HFF-Myc (cell line): ENCODE measurements at regions not wholly inside any gene's neighbourhood (a gene's known extent, or its start where the extent isn't known, plus 50 kb on each side); places are given as distances from the start of the nearest gene placed in this dataset.

Experiments used
- DNase-seq: peaks from one replicate; pipeline ENCODE4 v3.0.0-alpha.2; 2011; ENCODE audit warnings: low read depth; ENCODE audit errors: extremely low read depth
- H3K4me3 ChIP-seq: replicated peaks from 2 replicates; pipeline ENCODE4 v1.5.1; 2011; ENCODE audit warnings: low read depth, mild to moderate bottlenecking, control low read depth, low read length
- TF ChIP-seq, protein P1 (sequence below): IDR thresholded peaks from 2 replicates; pipeline ENCODE4 v1.5.1; 2012; ENCODE audit warnings: mild to moderate bottlenecking, low read depth, low read length, control low read depth; ENCODE audit errors: missing control alignments

DNA sequence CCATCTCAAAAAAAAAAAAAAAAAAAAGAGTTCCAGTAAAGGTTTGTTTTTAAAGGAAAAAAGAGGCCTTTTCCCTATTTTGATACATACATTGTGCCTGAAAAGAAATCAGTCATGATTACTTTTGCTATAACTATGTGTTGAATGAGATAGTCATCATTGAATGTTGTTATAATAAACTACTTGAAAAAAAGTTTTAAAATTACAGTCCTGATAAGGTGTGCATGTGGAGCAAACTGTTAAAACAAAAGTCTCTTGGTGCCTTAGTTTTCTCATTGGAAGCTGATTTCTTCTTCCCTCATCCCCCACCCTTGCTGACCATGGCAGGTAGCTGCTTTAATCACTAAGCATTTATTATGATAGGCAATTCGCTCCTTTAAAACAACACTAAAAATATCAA is 172.3 kb upstream of the TBCA start:
- TF ChIP-seq, protein P1, sequence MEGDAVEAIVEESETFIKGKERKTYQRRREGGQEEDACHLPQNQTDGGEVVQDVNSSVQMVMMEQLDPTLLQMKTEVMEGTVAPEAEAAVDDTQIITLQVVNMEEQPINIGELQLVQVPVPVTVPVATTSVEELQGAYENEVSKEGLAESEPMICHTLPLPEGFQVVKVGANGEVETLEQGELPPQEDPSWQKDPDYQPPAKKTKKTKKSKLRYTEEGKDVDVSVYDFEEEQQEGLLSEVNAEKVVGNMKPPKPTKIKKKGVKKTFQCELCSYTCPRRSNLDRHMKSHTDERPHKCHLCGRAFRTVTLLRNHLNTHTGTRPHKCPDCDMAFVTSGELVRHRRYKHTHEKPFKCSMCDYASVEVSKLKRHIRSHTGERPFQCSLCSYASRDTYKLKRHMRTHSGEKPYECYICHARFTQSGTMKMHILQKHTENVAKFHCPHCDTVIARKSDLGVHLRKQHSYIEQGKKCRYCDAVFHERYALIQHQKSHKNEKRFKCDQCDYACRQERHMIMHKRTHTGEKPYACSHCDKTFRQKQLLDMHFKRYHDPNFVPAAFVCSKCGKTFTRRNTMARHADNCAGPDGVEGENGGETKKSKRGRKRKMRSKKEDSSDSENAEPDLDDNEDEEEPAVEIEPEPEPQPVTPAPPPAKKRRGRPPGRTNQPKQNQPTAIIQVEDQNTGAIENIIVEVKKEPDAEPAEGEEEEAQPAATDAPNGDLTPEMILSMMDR, result no peak
- DNase-seq, result no peak
- H3K4me3 ChIP-seq, result no peak overlapping the region

- TF ChIP-seq, protein P1, result no peak
- no peak for DNase-seq
- no peak overlapping the region for H3K4me3 ChIP-seq
These were observed 170.9 kb upstream of the TBCA start for GRCh38 chr5:77947041-77947428.

- TF ChIP-seq, protein P1, result no peak
- DNase-seq, result no peak
- no peak overlapping the region for H3K4me3 ChIP-seq
These were observed 170.4 kb upstream of the TBCA start for GRCh38 chr5:77946381-77947040.

GRCh38 chr5:77945874-77946273 is 169.7 kb upstream of the TBCA start:
- H3K4me3 ChIP-seq, result no peak overlapping the region
- DNase-seq, result no peak

GRCh38 chr5:77944757-77945340 is 168.7 kb upstream of the TBCA start:
- no peak for DNase-seq
- TF ChIP-seq, protein P1, result no peak
- H3K4me3 ChIP-seq, result no peak overlapping the region

More at GRCh38 chr5:77945874-77946273, 169.7 kb upstream of the TBCA start:
- TF ChIP-seq, protein P1, result no peak

- TF ChIP-seq, protein P1, result no peak
- H3K4me3 ChIP-seq, result no peak overlapping the region
- DNase-seq, result no peak
These were observed 167.7 kb upstream of the TBCA start for GRCh38 chr5:77943851-77944250.
